Activated B cell treated with CpG ODN at 0.5 μM for 24 hours (primary cell): ENCODE measurements at regions not wholly inside any gene's neighbourhood (a gene's known extent, or its start where the extent isn't known, plus 50 kb on each side); places are given as distances from the start of the nearest gene placed in this dataset.
A peak's percentile ranks its signal among the peaks of the same experiment; 100 is the strongest.

ENCODE experiments used
- ATAC-seq: fragments of 200-7000 bp; cut with Tn5 transposase; one replicate; pipeline ENCODE4 v1.10.0; 2021; ENCODE audit warnings: low read depth, mild to moderate bottlenecking, moderate library complexity
- CTCF ChIA-PET: fragments of 350-600 bp; sonication (Branson Sonifier 250); formaldehyde crosslinking; loops from one replicate; lab custom pipeline; 2021; ENCODE audit warnings: antibody characterized with exemption; lab: Charles Lee
- POLR2A ChIA-PET: fragments of 350-600 bp; sonication (Branson Sonifier 250); formaldehyde crosslinking; loops from one replicate; lab custom pipeline; 2021; ENCODE audit warnings: antibody characterized with exemption; lab: Charles Lee
- DNase-seq: peaks from one replicate; pipeline ENCODE4 v3.0.0; 2022
- H3K27ac Mint-ChIP-seq: one replicate; pipeline ENCODE4 v1.8.0; 2020; ENCODE audit warnings: mixed read lengths
- H3K27me3 Mint-ChIP-seq: one replicate; pipeline ENCODE4 v1.8.0; 2021; ENCODE audit warnings: mixed read lengths
- H3K36me3 Mint-ChIP-seq: one replicate; pipeline ENCODE4 v1.8.0; 2021; ENCODE audit warnings: low read depth, mixed read lengths
- H3K4me1 Mint-ChIP-seq: one replicate; pipeline ENCODE4 v1.8.0; 2021; ENCODE audit warnings: mixed read lengths
- H3K4me3 Mint-ChIP-seq: one replicate; pipeline ENCODE4 v1.8.0; 2020; ENCODE audit warnings: mild to moderate bottlenecking, mixed read lengths
- H3K9me3 Mint-ChIP-seq: one replicate; pipeline ENCODE4 v1.8.0; 2020; ENCODE audit warnings: mixed read lengths
- intact Hi-C: fragments of 100-400 bp; cut with micrococcal nuclease; formaldehyde crosslinking; loops from one replicate; pipeline ENCODE4 v1.15.1; 2024
- TF ChIP-seq, protein P1 (sequence below): fragments of 200-600 bp; IDR thresholded peaks from one replicate; pipeline ENCODE4 v1.8.0; 2022; ENCODE audit warnings: antibody characterized with exemption, mild to moderate bottlenecking

DNA sequence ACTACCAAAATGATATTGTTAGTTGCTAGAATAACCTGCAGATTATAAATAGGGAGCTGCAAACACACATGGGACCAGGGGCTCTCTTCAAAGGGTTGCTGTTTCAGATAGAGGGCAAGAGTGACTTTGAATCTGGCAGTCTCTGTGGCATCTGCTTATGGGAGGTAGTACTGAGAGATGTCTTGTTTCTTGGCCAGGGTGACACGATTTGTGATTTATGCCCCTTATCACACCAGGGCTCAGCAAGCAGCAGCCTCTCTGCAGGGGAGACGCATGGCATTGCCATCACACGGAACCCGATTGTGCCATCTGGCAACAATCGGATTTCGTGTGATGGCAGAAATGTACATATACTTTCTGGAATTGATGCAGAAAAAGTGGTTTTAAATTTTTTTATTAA is 615.6 kb downstream of the ZNF608 start:
- no peak overlapping the region for H3K4me3 Mint-ChIP-seq
- no peaks in the 10 kb centered on the region for H3K9me3 Mint-ChIP-seq
- no peaks in the 10 kb centered on the region for H3K36me3 Mint-ChIP-seq
- intact Hi-C loops: no loop called here
- CTCF ChIA-PET: no interaction called here
- POLR2A ChIA-PET: no interaction called here
- ATAC-seq (no peak), DNase-seq (no peak)
- no peak overlapping the region for H3K27ac Mint-ChIP-seq
- TF ChIP-seq, protein P1, sequence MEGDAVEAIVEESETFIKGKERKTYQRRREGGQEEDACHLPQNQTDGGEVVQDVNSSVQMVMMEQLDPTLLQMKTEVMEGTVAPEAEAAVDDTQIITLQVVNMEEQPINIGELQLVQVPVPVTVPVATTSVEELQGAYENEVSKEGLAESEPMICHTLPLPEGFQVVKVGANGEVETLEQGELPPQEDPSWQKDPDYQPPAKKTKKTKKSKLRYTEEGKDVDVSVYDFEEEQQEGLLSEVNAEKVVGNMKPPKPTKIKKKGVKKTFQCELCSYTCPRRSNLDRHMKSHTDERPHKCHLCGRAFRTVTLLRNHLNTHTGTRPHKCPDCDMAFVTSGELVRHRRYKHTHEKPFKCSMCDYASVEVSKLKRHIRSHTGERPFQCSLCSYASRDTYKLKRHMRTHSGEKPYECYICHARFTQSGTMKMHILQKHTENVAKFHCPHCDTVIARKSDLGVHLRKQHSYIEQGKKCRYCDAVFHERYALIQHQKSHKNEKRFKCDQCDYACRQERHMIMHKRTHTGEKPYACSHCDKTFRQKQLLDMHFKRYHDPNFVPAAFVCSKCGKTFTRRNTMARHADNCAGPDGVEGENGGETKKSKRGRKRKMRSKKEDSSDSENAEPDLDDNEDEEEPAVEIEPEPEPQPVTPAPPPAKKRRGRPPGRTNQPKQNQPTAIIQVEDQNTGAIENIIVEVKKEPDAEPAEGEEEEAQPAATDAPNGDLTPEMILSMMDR: no peak
- H3K4me1 Mint-ChIP-seq: peaks cover 12% of the 10 kb centered on the region
- no peaks in the 10 kb centered on the region for H3K27me3 Mint-ChIP-seq

- intact Hi-C loops: no loop called here
- Mint-ChIP-seq H3K4me3 (no peak overlapping the region), H3K36me3 (no peaks in the 10 kb centered on the region), H3K27ac (no peak overlapping the region), H3K27me3 (no peaks in the 10 kb centered on the region), H3K4me1 (peaks cover 19% of the 10 kb centered on the region), H3K9me3 (no peaks in the 10 kb centered on the region)
- ChIA-PET CTCF (no interaction called here), POLR2A (no interaction called here)
- no peak for ATAC-seq
- TF ChIP-seq, protein P1: no peak
- DNase-seq: no peak
These were observed 616.9 kb downstream of the CSNK1G3 start for GRCh38 chr5:124128867-124129266.

GRCh38 chr5:124126504-124127217 is 614.7 kb downstream of the CSNK1G3 start:
- intact Hi-C loops: no loop called here
- Mint-ChIP-seq H3K36me3 (no peaks in the 10 kb centered on the region), H3K27me3 (no peaks in the 10 kb centered on the region), H3K27ac (no peak overlapping the region), H3K4me3 (no peak overlapping the region), H3K4me1 (peaks cover 19% of the 10 kb centered on the region), H3K9me3 (no peaks in the 10 kb centered on the region)
- ATAC-seq (peak; percentile 71), DNase-seq (no peak)
- TF ChIP-seq, protein P1: no peak
- ChIA-PET POLR2A (interaction anchor here (1.1 kb wide), 1 partner anchor 70 kb away, joined by 3 read pairs; no protein-coding TSS in a partner anchor), CTCF (no interaction called here)

- DNase-seq: no peak
- no peaks in the 10 kb centered on the region for H3K9me3 Mint-ChIP-seq
- ATAC-seq: no peak
- intact Hi-C loops: no loop called here
- peaks cover 19% of the 10 kb centered on the region for H3K4me1 Mint-ChIP-seq
- ChIA-PET POLR2A (no interaction called here), CTCF (no interaction called here)
- TF ChIP-seq, protein P1: no peak
- no peak overlapping the region for H3K4me3 Mint-ChIP-seq
- no peaks in the 10 kb centered on the region for H3K27me3 Mint-ChIP-seq
- no peak overlapping the region for H3K27ac Mint-ChIP-seq
- H3K36me3 Mint-ChIP-seq: no peaks in the 10 kb centered on the region
These were observed 612.8 kb downstream of the CSNK1G3 start for GRCh38 chr5:124124711-124125229.

GRCh38 chr5:124121198-124121597 is 609.2 kb downstream of the CSNK1G3 start:
- ATAC-seq: no peak
- Mint-ChIP-seq H3K4me3 (no peak overlapping the region), H3K36me3 (no peaks in the 10 kb centered on the region), H3K27me3 (no peaks in the 10 kb centered on the region), H3K27ac (no peak overlapping the region), H3K9me3 (no peaks in the 10 kb centered on the region), H3K4me1 (peaks cover 7% of the 10 kb centered on the region)
- ChIA-PET CTCF (no interaction called here), POLR2A (no interaction called here)
- TF ChIP-seq, protein P1: no peak
- intact Hi-C loops: no loop called here
- DNase-seq: no peak
